GM19025 (cell line): ENCODE measurements at regions not wholly inside any gene's neighbourhood (a gene's known extent, or its start where the extent isn't known, plus 50 kb on each side); places are given as distances from the start of the nearest gene placed in this dataset.
A peak's percentile ranks its signal among the peaks of the same experiment; 100 is the strongest.

Source experiments
- ATAC-seq: cut with Tn5 transposase; IDR thresholded peaks from one replicate; pipeline ENCODE4 v1.9.1; 2021; ENCODE audit warnings: mild to moderate bottlenecking, low read depth, moderate library complexity; ENCODE audit not compliant: unreplicated experiment

DNA sequence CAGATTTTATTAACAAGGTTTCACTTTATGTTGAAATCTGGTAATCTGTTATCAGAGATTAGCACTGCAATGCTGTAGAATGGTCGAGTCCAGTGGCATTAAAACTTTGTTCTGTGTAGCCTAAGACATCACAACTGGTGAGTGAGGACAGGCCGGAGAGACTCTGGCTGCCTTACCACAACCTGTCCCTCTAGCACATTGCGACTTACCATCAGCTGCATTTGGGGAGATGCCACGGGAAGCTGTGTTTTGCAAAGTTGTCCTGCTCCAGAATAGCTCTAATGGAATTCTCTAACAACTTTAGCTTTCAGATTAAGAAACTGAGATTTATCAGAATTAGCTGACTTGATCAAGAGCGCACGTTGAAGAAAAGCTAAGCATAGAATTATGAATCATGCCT is 493.3 kb downstream of the MAFB start:
- no peak for ATAC-seq

DNA sequence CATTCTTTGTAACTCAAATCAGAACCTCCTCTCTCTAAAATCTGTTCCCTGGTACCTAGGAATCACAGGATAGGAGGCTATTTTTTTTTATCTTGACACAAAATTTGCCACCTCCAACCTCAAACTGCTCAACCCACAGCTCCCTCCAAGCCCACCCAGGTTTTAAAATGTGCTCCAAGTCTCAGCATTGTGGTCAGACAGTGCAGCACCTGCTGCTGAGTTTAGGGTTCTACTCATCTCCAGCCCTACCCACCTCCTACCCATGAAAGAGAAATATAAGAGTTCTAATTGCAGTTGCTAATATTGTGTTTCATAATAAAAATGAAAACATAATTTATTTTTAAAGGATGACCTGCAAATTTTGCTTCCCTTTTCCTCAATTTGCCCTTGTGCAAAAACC is 496.5 kb downstream of the MAFB start:
- ATAC-seq: no peak

DNA sequence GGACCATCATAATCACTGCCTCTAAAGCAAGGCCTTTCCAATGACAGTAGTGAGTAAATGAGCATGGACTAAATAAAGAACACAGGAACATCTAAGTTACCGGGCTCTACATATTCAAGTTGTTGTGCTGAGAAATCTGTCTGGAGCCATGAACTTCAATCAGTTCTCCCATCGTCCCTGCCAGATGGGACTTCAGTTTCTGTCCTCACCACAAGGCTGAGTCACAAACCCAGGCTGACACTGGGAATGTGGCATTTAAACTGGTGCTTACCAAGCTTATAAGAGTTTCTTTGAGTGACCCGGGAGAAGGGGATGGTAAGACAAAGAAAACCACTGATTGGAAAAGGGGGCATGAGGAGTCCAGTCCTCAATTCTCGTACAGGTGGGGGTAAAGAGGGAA is 497.0 kb downstream of the MAFB start:
- no peak for ATAC-seq

GRCh38 chr20:40191573-40191972 is 497.5 kb downstream of the MAFB start:
- ATAC-seq: no peak

DNA sequence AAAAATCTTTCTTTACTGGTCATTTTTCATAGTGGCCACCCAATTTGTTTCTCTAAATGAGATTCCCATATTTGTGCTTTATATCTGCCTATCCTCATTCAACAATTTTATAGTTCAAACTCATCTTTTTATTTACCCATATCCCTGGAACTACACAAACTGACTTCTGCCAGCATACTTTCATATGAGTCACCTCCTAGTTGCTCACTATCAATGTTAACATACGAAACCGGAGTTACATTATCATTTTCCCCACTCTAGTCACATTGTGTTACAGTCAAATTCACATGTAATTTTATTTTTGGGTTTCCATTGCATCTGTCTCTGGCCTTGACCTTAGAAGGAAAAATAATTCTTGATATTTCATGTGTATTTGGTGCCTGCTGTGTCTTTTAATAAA is 499.4 kb downstream of the MAFB start:
- no peak for ATAC-seq

GRCh38 chr20:40188319-40188718 is 500.7 kb downstream of the MAFB start:
- ATAC-seq: no peak

GRCh38 chr20:40186826-40187225 is 502.2 kb downstream of the MAFB start:
- no peak for ATAC-seq

- ATAC-seq: no peak
Measured at GRCh38 chr20:40181676-40182075, 507.4 kb downstream of the MAFB start.

DNA sequence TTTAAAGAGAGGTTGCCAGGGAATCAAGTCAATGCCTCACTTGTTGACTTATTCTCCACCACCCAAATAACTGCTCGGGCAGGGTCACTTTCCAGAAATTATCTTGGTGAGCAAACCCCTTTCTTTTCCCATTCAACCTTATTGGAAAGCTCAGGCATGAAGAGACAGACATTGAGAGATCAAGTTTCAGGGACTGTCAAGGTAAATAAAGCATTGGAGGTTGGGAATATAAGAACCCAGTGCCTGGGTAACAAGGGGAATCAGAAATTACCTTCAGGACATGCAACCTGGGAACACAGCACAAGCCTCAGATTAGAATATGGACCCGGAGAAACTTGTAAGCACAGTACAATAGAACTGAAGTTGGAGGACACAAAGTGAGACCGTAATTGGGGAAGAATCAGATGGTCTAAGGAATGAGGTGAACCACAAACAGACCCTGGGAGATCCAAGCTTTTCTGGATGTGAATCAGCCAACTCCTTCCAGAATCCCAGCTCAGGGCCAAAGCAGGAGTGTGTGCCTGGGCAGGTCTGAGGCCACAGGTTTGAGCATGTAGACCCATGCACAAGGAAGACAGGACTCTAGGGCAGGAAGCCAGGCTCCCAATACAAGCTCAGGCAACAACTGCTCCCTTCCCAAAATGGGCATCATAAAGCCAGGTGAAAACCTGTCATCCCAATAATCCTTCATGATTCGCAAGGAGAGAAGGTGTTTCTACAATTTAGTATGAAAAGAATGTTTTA is 512.8 kb downstream of the MAFB start:
- no peak for ATAC-seq

DNA sequence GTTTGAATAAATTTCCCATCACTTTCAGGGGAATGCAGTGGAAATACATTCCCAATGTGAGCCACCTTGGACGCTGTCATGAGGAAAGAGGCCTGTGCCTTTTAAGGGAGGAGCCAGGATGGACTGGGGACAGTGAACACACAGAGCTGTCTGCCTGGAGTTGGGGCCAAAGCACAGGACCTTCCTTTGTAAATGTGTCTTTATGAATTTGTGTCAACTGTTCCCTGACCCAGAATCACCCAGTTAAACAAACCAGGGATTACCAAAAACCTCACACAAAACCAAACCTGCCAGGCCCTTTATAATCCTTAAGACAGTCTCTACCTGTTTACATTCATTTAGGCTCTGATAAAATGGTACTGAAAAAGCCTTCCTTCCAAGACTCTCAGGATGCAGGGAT is 513.7 kb downstream of the MAFB start:
- ATAC-seq: no peak

- no peak for ATAC-seq
Measured at GRCh38 chr20:40173872-40174271, 515.2 kb downstream of the MAFB start.

GRCh38 chr20:40168981-40169620 is 519.9 kb downstream of the MAFB start:
- ATAC-seq: no peak

DNA sequence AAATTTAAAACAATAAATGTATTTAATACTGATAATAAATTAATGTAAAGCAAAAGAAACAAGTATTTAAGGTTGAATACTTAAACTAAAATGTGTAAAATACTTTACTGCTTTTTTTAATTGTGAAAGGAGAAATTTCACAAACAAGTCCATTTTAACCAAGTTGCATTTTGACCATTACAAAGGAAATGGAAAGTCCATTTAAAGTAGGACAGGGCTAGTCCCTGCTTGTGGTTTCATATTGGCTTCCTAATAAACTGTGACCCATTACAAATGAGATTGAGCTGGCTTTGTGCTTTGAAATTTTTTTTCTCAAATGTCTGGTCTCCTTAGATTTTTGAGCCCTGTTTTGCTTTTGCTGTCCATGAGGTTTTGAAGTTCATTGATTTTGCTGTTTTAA is 527.6 kb downstream of the MAFB start:
- no peak for ATAC-seq

DNA sequence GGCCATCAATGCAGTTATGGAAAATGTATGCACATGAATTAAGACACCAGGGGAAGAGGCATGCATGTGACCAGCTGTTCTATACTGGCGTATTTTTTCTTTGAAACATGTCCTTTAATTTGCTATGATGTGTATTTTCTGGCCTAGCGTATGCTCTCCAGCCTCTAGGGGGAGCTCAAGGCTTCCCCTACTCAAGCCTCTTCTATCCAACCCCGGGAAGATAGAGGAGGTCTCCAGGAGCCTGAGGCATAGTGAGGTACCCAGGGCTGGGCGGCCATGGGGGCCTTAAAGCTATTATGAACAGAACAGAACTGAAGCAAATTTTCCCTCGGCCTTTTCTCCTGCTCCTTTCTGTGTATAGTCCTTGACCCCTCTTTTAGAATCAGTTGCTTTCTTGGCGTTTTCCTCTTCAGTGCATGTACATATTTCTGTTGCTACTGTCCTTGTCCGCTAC is 528.9 kb downstream of the MAFB start:
- no peak for ATAC-seq

DNA sequence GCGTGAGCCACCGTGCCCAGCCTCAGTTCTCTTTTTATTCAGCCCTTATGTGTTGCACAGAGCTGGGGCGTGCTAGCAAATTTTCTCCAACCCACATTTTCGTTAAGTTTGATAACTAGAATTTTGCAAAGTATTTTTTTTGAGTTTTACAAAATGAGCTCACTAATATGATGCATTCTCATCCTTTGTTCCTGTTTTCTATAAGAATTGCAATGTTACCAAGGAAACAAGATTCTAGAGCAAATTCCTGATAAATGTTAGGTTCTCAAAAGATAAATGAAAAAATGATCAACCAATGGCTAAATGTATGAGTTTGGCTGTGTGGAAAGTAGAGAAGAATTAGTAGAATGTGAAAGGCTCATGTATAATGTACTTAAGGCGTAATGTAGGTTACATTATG is 529.8 kb downstream of the MAFB start:
- ATAC-seq: no peak

- ATAC-seq: peak; percentile 89
Measured at GRCh38 chr20:40156600-40157317, 532.3 kb downstream of the MAFB start.

DNA sequence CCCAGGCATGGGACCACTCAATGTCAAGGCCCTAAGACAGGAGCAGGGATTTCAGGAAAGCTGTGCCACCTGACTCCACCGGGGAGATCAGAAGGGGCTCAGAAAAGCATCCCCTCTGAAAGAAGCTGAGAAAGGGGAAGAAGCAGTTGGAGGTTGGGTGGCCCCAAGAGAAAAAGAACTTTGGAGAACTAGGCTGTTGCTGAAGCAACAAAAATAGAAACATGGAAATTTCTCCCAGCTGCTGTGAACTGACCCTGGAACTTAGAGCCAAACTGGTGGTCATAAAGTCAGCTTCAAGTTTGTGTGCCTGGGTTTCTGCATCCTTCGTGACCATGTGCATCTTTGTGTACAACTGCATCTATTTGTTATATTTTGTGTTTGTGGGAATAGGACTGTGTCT is 534.5 kb downstream of the MAFB start:
- no peak for ATAC-seq

GRCh38 chr20:40148886-40149285 is 540.1 kb downstream of the MAFB start:
- no peak for ATAC-seq

DNA sequence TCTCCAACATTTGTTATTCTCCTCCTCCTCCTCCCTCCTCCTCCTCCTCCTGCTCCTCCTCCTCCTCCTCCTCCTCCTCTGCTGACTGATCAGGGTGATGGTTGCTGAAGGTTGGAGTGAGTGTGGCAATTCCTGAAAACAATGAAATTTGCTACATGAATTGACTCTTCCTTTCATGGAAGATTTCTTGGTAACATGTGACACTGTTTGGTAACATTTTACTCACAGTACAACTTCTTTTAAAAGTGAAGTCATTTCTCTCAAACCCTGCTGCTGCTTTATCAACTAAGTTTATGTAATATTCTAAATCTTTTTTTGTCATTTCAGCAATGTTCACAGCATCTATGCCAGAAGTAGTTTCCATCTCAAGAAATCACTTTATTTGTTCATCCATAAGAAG is 543.0 kb downstream of the MAFB start:
- ATAC-seq: no peak

- ATAC-seq: no peak
Measured at GRCh38 chr20:40144581-40144980, 544.5 kb downstream of the MAFB start.

GRCh38 chr20:40134176-40134575 is 554.9 kb downstream of the MAFB start:
- ATAC-seq: no peak

GRCh38 chr20:40120827-40121226 is 568.2 kb downstream of the MAFB start:
- no peak for ATAC-seq
